K562 (cell line): ENCODE measurements at regions not wholly inside any gene's neighbourhood (a gene's known extent, or its start where the extent isn't known, plus 50 kb on each side); places are given as distances from the start of the nearest gene placed in this dataset.

Experiments used
- ATAC-seq: fragments of 200-7000 bp; cut with Tn5 transposase; 3 replicates; pipeline ENCODE4 v1.9.1; 2020; ENCODE audit warnings: moderate library complexity
- BruUV-seq: library from RNA; stranded (reverse); fragments of 400-500 nt; replicated peaks from 2 replicates; lab custom pipeline; 2021; lab: Mats Ljungman, UMichigan
- CTCF ChIA-PET: fragments of 300-600 bp; formaldehyde crosslinking; extraction: SDS; loops from one replicate; lab custom pipeline; 2021; ENCODE audit warnings: low intra/inter-chr PET ratio; lab: Yijun Ruan, JAX
- POLR2A ChIA-PET: fragments of 300-600, 350-650 bp; sonication (Branson Sonifier 250); formaldehyde crosslinking; extraction: SDS; loops from one replicate; lab custom pipeline; 2021; ENCODE audit warnings: antibody characterized with exemption, inconsistent platforms; lab: Yijun Ruan, JAX
- DNase-seq, 4 experiments: peaks; one replicate each; pipeline versions ENCODE4 v3.0.0 to v3.0.0-alpha.2; 2011 to 2018; ENCODE audit warnings: low spot score in 3 of 4, mixed read lengths in 3 of 4; ENCODE audit errors: extremely low read depth in 1 of 4
- FAIRE-seq: peaks from 2 replicates; lab custom pipeline; 2011; peaks lifted over from hg19 to GRCh38; lab: Jason Lieb, UNC
- H2AFZ ChIP-seq: 2 replicates; pipeline ENCODE4 v1.6.0; 2011; ENCODE audit warnings: low read depth, low read length, control low read depth, inconsistent platforms
- H3K27ac ChIP-seq: fragments of 200-600 bp; 3 replicates; pipeline ENCODE4 v1.8.0; 2011; ENCODE audit warnings: low read depth, mild to moderate bottlenecking, control low read depth, inconsistent platforms, low read length, moderate library complexity, mixed read lengths; ENCODE audit errors: extremely low read depth
- H3K27me3 ChIP-seq, 2 experiments: fragments of 300-600 bp in 1 of 2; 2 replicates in 1 of 2; 3 replicates in 1 of 2; pipeline versions ENCODE4 v1.6.0 to v1.8.0; 2011; ENCODE audit warnings: inconsistent platforms in 2 of 2, low read length in 2 of 2, mild to moderate bottlenecking in 1 of 2, mixed read lengths in 1 of 2, moderate library complexity in 1 of 2; ENCODE audit not compliant: control insufficient read depth in 2 of 2, insufficient read depth in 2 of 2
- H3K36me3 ChIP-seq: fragments of 300-600 bp; 3 replicates; pipeline ENCODE4 v1.8.0; 2011; ENCODE audit warnings: mild to moderate bottlenecking, low read length, inconsistent platforms; ENCODE audit not compliant: control insufficient read depth, insufficient read depth
- H3K4me1 ChIP-seq, 2 experiments: fragments of 200-600 bp in 1 of 2; replicated peaks in 1 of 2; 2 replicates in 1 of 2; 3 replicates in 1 of 2; pipeline versions ENCODE4 v1.5.1 to v1.8.0; 2011; ENCODE audit warnings: inconsistent platforms in 2 of 2, low read length in 2 of 2, mild to moderate bottlenecking in 1 of 2, mixed read lengths in 1 of 2, moderate library complexity in 1 of 2; ENCODE audit not compliant: control insufficient read depth in 2 of 2, insufficient read depth in 2 of 2
- H3K4me2 ChIP-seq: 2 replicates; pipeline ENCODE4 v1.6.1; 2011; ENCODE audit warnings: low read length, control low read depth, inconsistent platforms, mixed read lengths; ENCODE audit not compliant: insufficient read depth
- H3K4me3 ChIP-seq: fragments of 200-600 bp; sonication (generic), shearing (Covaris generic); 2 replicates; pipeline ENCODE4 v1.5.1; 2016; ENCODE audit warnings: control low read depth, inconsistent platforms
- H3K79me2 ChIP-seq: fragments of 200-600 bp; 3 replicates; pipeline ENCODE4 v1.8.0; 2011; ENCODE audit warnings: low read length, inconsistent platforms; ENCODE audit not compliant: control insufficient read depth, insufficient read depth
- H3K9ac ChIP-seq, 2 experiments: 2 replicates each; pipeline versions ENCODE4 v1.6.0 to v1.6.1; 2011; ENCODE audit warnings: low read depth in 2 of 2, low read length in 2 of 2, control low read depth in 1 of 2, inconsistent platforms in 1 of 2, mild to moderate bottlenecking in 1 of 2, mixed read lengths in 1 of 2; ENCODE audit not compliant: insufficient read depth in 1 of 2
- H3K9me1 ChIP-seq: one replicate; pipeline ENCODE4 v1.6.0; 2011; ENCODE audit warnings: inconsistent platforms, mild to moderate bottlenecking, low read length, moderate library complexity; ENCODE audit not compliant: control insufficient read depth, insufficient read depth
- H3K9me3 ChIP-seq: replicated peaks from 2 replicates; pipeline ENCODE4 v1.5.1; 2011; ENCODE audit warnings: low read depth, low read length, inconsistent platforms; ENCODE audit not compliant: control insufficient read depth, insufficient read depth
- H4K20me1 ChIP-seq: replicated peaks from 2 replicates; pipeline ENCODE4 v1.6.1; 2011; ENCODE audit warnings: low read length, inconsistent platforms, mixed read lengths; ENCODE audit not compliant: control insufficient read depth, insufficient read depth
- CBX3 ChIP-seq, 2 experiments: IDR thresholded peaks; 1 replicate in 1 of 2; 2 replicates in 1 of 2; pipeline ENCODE4 v1.6.1; 2012; ENCODE audit warnings: inconsistent platforms in 2 of 2, low read length in 2 of 2, borderline replicate concordance in 1 of 2, control low read depth in 1 of 2
- CXXC5 ChIP-seq: fragments of 250-450 bp; sonication (Bioruptor Pico); IDR thresholded peaks from 2 replicates; pipeline ENCODE4 v1.8.0; 2022; ENCODE audit warnings: inconsistent platforms, mild to moderate bottlenecking, moderate library complexity
- DLX4 ChIP-seq: fragments of 250-450 bp; sonication (Bioruptor Pico); IDR thresholded peaks from 2 replicates; pipeline ENCODE4 v1.6.1; 2021; ENCODE audit warnings: mild to moderate bottlenecking
- GTF3C2 ChIP-seq: IDR thresholded peaks from 3 replicates; pipeline ENCODE4 v1.6.1; 2011; ENCODE audit warnings: borderline replicate concordance, mild to moderate bottlenecking, moderate library complexity; ENCODE audit not compliant: insufficient read length; ENCODE audit errors: extremely low read depth
- MCM5 ChIP-seq: fragments of 450-650 bp; IDR thresholded peaks from 2 replicates; pipeline ENCODE4 v1.6.1; 2016; ENCODE audit warnings: low read depth
- NCOA2 ChIP-seq, 2 experiments: fragments of 450-650 bp; IDR thresholded peaks; 2 replicates each; pipeline ENCODE4 v1.6.1; 2018; ENCODE audit warnings: mild to moderate bottlenecking in 2 of 2, moderate library complexity in 1 of 2; ENCODE audit not compliant: partially characterized antibody in 2 of 2
- NFIC ChIP-seq: fragments of 450-650 bp; IDR thresholded peaks from 2 replicates; pipeline ENCODE4 v1.6.1; 2017; ENCODE audit warnings: mild to moderate bottlenecking, inconsistent platforms
- NFYB ChIP-seq: IDR thresholded peaks from 2 replicates; pipeline ENCODE4 v1.6.1; 2011; ENCODE audit warnings: mild to moderate bottlenecking, moderate library complexity; ENCODE audit not compliant: insufficient read length; ENCODE audit errors: extremely low read depth
- RNF2 ChIP-seq: sonication (generic); IDR thresholded peaks from 2 replicates; pipeline ENCODE4 v1.6.1; 2016
- SAP30 ChIP-seq: fragments of 200-600 bp; sonication (generic); IDR thresholded peaks from 2 replicates; pipeline ENCODE4 v1.6.1; 2012; ENCODE audit warnings: borderline replicate concordance, low read depth, mild to moderate bottlenecking, moderate library complexity, low read length, control low read depth, inconsistent platforms; ENCODE audit not compliant: insufficient read depth, poor library complexity, severe bottlenecking
- SMARCA4 ChIP-seq: fragments of 450-650 bp; IDR thresholded peaks from 2 replicates; pipeline ENCODE4 v1.6.1; 2016
- ZNF311 ChIP-seq: fragments of 250-450 bp; sonication (Bioruptor Pico); IDR thresholded peaks from 2 replicates; pipeline ENCODE4 v1.4.0; 2020; ENCODE audit warnings: mild to moderate bottlenecking, moderate library complexity
- ZNF77 ChIP-seq: fragments of 250-450 bp; sonication (Bioruptor Pico); IDR thresholded peaks from 2 replicates; pipeline ENCODE4 v1.5.0; 2020
- ZNF79 ChIP-seq: fragments of 250-450 bp; sonication (Bioruptor Pico); IDR thresholded peaks from 2 replicates; pipeline ENCODE4 v1.4.0; 2020; ENCODE audit warnings: low read depth, mild to moderate bottlenecking, moderate library complexity
- WGBS: fragments of 100-300 bp; shearing (Covaris generic); methylation state at CpG from one replicate; pipeline ENCODE4 v1.1.6; 2016; ENCODE audit warnings: low coverage, mixed read lengths; ENCODE audit not compliant: insufficient coverage; ENCODE audit errors: missing lambda C conversion rate; 5-methylcytosine and 5-hydroxymethylcytosine counted together
- in situ Hi-C: fragments of 300-500 bp; cut with MboI; formaldehyde crosslinking; loops from 4 replicates; pipeline ENCODE4 v1.15.0; 2018; ENCODE audit warnings: inconsistent platforms, mixed read lengths
- intact Hi-C: fragments of 100-400 bp; cut with micrococcal nuclease; formaldehyde crosslinking; loops from 2 replicates; pipeline ENCODE4 v1.14.2; 2022

GRCh38 chr15:56835718-56836171 lies 82.7 kb upstream of the TCF12 start:
- intact Hi-C loops (loop anchor here (1.0 kb wide), 1 partner anchor 12 kb away; no protein-coding TSS in a partner anchor), in situ Hi-C loops (no loop called here)
- Histone ChIP-seq H2AFZ (no peak overlapping the region), H3K9me3 (no peaks in the 10 kb centered on the region), H3K4me1 (peaks cover 0 to 4% of the 10 kb centered on the region in 2 experiments; a peak in 1 of 5 replicates), H3K4me3 (no peak overlapping the region), H3K9ac (no peak overlapping the region), H4K20me1 (no peaks in the 10 kb centered on the region), H3K27me3 (peaks cover 0 to 4% of the 10 kb centered on the region in 2 experiments; a peak in 1 of 5 replicates), H3K36me3 (no peaks in the 10 kb centered on the region), H3K9me1 (no peaks in the 10 kb centered on the region), H3K79me2 (no peaks in the 10 kb centered on the region), H3K27ac (no peak overlapping the region), H3K4me2 (no peak overlapping the region)
- POLR2A ChIA-PET, result interaction anchor here (0.7 to 2.0 kb wide), 2 partner anchors 9 to 370 kb away, joined by 3 to 5 read pairs; no protein-coding TSS in a partner anchor
- FAIRE-seq (peak; percentile 52), ATAC-seq (no peak), DNase-seq (peak in 1 of 4 experiments; percentile 21)
- WGBS, result 5% methylated on average over 2 of the region's 2 CpGs
- TF ChIP-seq NFIC (peak; percentile 67), SAP30 (no peak), CXXC5 (no peak)
- CTCF ChIA-PET, result no interaction called here
- BruUV-seq, result no TSS peak

- no peaks in the 10 kb centered on the region for H4K20me1 ChIP-seq
- DNase-seq, result no peak
- H3K4me2 ChIP-seq, result no peak overlapping the region
- H3K27me3 ChIP-seq, result peaks cover 0 to 4% of the 10 kb centered on the region in 2 experiments; a peak in 1 of 5 replicates
- ChIA-PET POLR2A (interaction anchor here (0.6 to 0.8 kb wide), 2 partner anchors 17 to 214 kb away, joined by 3 read pairs; no protein-coding TSS in a partner anchor), CTCF (no interaction called here)
- intact Hi-C loops, result no loop called here
- H3K79me2 ChIP-seq, result no peaks in the 10 kb centered on the region
- ATAC-seq, result no peak
- no TSS peak for BruUV-seq
- H3K9me3 ChIP-seq, result no peaks in the 10 kb centered on the region
- 25% methylated on average over 5 of the region's 5 CpGs for WGBS
- no peaks in the 10 kb centered on the region for H3K36me3 ChIP-seq
- H3K9me1 ChIP-seq, result no peaks in the 10 kb centered on the region
- no peak overlapping the region for H3K27ac ChIP-seq
- H2AFZ ChIP-seq, result no peak overlapping the region
- no peak overlapping the region for H3K9ac ChIP-seq
- no peak overlapping the region for H3K4me3 ChIP-seq
- H3K4me1 ChIP-seq, result peaks cover 0 to 4% of the 10 kb centered on the region in 2 experiments; a peak in 1 of 5 replicates
- no peak for FAIRE-seq
- in situ Hi-C loops, result no loop called here
- TF ChIP-seq MCM5, result no peak
- no peak for TF ChIP-seq ZNF77 (CRISPR knock-in tag)
- TF ChIP-seq ZNF79 (CRISPR knock-in tag), result no peak
- TF ChIP-seq DLX4, result no peak
- no peak for TF ChIP-seq NFYB
- no peak for TF ChIP-seq ZNF311 (CRISPR knock-in tag)
- no peak for TF ChIP-seq NCOA2 (IDR thresholded peaks at IDR 0.05; ENCODE audit: partially characterized antibody in 2 of 2)
- TF ChIP-seq SMARCA4, result no peak
- no peak for TF ChIP-seq CBX3 (IDR thresholded peaks at IDR 0.05; ENCODE audit: borderline replicate concordance in 1 of 2, low read length in 2 of 2)
- TF ChIP-seq RNF2, result no peak
- no peak for TF ChIP-seq GTF3C2
Observed at GRCh38 chr15:56832125-56832524, 86.3 kb upstream of the TCF12 start.
